PC-9 (cell line): ENCODE measurements at regions not wholly inside any gene's neighbourhood (a gene's known extent, or its start where the extent isn't known, plus 50 kb on each side); places are given as distances from the start of the nearest gene placed in this dataset.

ENCODE experiments used
- EZH2 ChIP-seq: fragments of 200-600 bp; sonication (generic); IDR thresholded peaks from 2 replicates; pipeline ENCODE4 v1.8.0; 2017; ENCODE audit warnings: antibody characterized with exemption, low read depth
- TF ChIP-seq, protein P1 (sequence below): fragments of 200-600 bp; sonication (generic); conservative IDR thresholded peaks from 2 replicates; pipeline ENCODE4 v1.6.1; 2017; ENCODE audit warnings: mixed run types, antibody characterized with exemption, mild to moderate bottlenecking, moderate library complexity

DNA sequence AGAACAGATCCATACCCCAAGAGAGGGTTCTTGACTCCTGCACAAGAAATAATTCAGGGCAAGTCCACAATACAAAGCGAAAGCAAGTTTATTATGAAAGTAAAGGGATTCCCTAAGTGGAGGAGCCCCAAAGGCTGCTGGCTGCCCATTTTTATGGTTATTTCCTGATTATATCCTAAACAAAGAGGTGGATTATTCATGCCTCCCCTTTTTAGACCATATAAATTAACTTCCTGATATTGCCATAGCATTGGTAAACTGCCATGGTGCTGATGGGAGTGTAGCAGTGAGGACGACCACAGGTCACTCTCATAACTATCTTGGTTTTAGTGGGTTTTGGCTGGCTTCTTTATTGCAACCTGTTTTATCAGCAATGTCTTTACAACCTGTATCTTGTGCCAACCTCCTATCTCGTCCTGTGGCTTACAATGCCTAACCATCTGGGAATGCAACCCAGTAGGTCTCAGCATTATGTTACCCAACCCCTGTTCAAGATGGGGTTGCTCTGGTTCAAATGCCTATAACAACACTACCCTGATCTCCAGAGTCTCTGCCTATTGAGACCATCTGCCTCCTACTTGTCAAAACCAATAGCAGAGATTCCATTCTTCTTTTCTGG, 154.4 kb upstream of the GRAMD2B start:
- TF ChIP-seq, protein P1, sequence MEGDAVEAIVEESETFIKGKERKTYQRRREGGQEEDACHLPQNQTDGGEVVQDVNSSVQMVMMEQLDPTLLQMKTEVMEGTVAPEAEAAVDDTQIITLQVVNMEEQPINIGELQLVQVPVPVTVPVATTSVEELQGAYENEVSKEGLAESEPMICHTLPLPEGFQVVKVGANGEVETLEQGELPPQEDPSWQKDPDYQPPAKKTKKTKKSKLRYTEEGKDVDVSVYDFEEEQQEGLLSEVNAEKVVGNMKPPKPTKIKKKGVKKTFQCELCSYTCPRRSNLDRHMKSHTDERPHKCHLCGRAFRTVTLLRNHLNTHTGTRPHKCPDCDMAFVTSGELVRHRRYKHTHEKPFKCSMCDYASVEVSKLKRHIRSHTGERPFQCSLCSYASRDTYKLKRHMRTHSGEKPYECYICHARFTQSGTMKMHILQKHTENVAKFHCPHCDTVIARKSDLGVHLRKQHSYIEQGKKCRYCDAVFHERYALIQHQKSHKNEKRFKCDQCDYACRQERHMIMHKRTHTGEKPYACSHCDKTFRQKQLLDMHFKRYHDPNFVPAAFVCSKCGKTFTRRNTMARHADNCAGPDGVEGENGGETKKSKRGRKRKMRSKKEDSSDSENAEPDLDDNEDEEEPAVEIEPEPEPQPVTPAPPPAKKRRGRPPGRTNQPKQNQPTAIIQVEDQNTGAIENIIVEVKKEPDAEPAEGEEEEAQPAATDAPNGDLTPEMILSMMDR, result no peak
- no peak for TF ChIP-seq EZH2
